ENCODE measurements at regions not wholly inside any gene's neighbourhood (a gene's known extent, or its start where the extent isn't known, plus 50 kb on each side); places are given as distances from the start of the nearest gene placed in this dataset.

GRCh38 chr11:113553235-113553634 lies 78.0 kb upstream of the DRD2 start:
- no peak for DNase-seq

- DNase-seq, result no peak
These were observed 77.1 kb upstream of the DRD2 start for GRCh38 chr11:113552271-113552670.

- no peak for DNase-seq
These were observed 76.4 kb upstream of the DRD2 start for GRCh38 chr11:113551645-113552044.

GRCh38 chr11:113549611-113550578 lies 74.7 kb upstream of the DRD2 start:
- DNase-seq, result no peak

GRCh38 chr11:113549061-113549460 lies 73.9 kb upstream of the DRD2 start:
- no peak for DNase-seq

- no peak for DNase-seq
These were observed 72.5 kb upstream of the DRD2 start for GRCh38 chr11:113547739-113548138.

- no peak for DNase-seq
These were observed 71.7 kb upstream of the DRD2 start for GRCh38 chr11:113546757-113547507.

- no peak for DNase-seq
These were observed 67.2 kb upstream of the DRD2 start for GRCh38 chr11:113542420-113542819.

- DNase-seq, result no peak
These were observed 65.5 kb upstream of the DRD2 start for GRCh38 chr11:113540416-113541330.

- DNase-seq, result no peak
These were observed 63.5 kb upstream of the DRD2 start for GRCh38 chr11:113538451-113539412.

- DNase-seq, result no peak
These were observed 59.4 kb upstream of the DRD2 start for GRCh38 chr11:113534625-113535024.

GRCh38 chr11:113533425-113533698 lies 58.2 kb upstream of the DRD2 start:
- no peak for DNase-seq

- peak; percentile 52 for DNase-seq
These were observed 57.7 kb upstream of the DRD2 start for GRCh38 chr11:113532697-113533424.

- DNase-seq, result no peak
These were observed 56.6 kb upstream of the DRD2 start for GRCh38 chr11:113531575-113532451.

GRCh38 chr11:113531083-113531482 lies 55.9 kb upstream of the DRD2 start:
- no peak for DNase-seq

GRCh38 chr11:113529606-113530005 lies 54.4 kb upstream of the DRD2 start:
- DNase-seq, result no peak

GRCh38 chr11:113528982-113529381 lies 53.8 kb upstream of the DRD2 start:
- no peak for DNase-seq

- DNase-seq, result no peak
These were observed 51.3 kb upstream of the DRD2 start for GRCh38 chr11:113526521-113526920.
